DOHH2 (cell line): ENCODE measurements at regions not wholly inside any gene's neighbourhood (a gene's known extent, or its start where the extent isn't known, plus 50 kb on each side); places are given as distances from the start of the nearest gene placed in this dataset.

Source experiments
- H3F3A ChIP-seq: fragments of 200-600 bp; sonication (generic), shearing (Covaris generic); 2 replicates; pipeline ENCODE4 v1.6.0; 2016; ENCODE audit warnings: antibody characterized with exemption, mild to moderate bottlenecking; ENCODE audit not compliant: control insufficient read depth, insufficient read depth
- H3K27ac ChIP-seq: fragments of 200-600 bp; sonication (generic); 2 replicates; pipeline ENCODE4 v1.5.1; 2014; ENCODE audit warnings: low read depth, mild to moderate bottlenecking, low read length, moderate library complexity
- H3K27me3 ChIP-seq: fragments of 200-600 bp; sonication (generic); 2 replicates; pipeline ENCODE4 v1.6.1; 2014; ENCODE audit warnings: mild to moderate bottlenecking, low read length, mixed read lengths; ENCODE audit not compliant: control insufficient read depth
- H3K36me3 ChIP-seq: fragments of 200-600 bp; sonication (generic); 2 replicates; pipeline ENCODE4 v1.6.1; 2014; ENCODE audit warnings: mild to moderate bottlenecking, low read length, moderate library complexity, mixed read lengths; ENCODE audit not compliant: control insufficient read depth
- H3K4me1 ChIP-seq: fragments of 200-600 bp; sonication (generic); 2 replicates; pipeline ENCODE4 v1.6.1; 2014; ENCODE audit warnings: mild to moderate bottlenecking, low read length, mixed read lengths; ENCODE audit not compliant: control insufficient read depth
- H3K4me2 ChIP-seq: fragments of 200-600 bp; sonication (generic); 2 replicates; pipeline ENCODE4 v1.6.0; 2014; ENCODE audit warnings: mild to moderate bottlenecking, low read length, moderate library complexity
- H3K4me3 ChIP-seq: fragments of 200-600 bp; sonication (generic); 2 replicates; pipeline ENCODE4 v1.5.1; 2014; ENCODE audit warnings: mild to moderate bottlenecking, low read length, mixed read lengths
- H3K79me2 ChIP-seq: fragments of 200-600 bp; sonication (generic); 2 replicates; pipeline ENCODE4 v1.6.1; 2014; ENCODE audit warnings: mild to moderate bottlenecking, low read length, mixed read lengths; ENCODE audit not compliant: control insufficient read depth
- H3K9me2 ChIP-seq: fragments of 200-600 bp; sonication (generic); replicated peaks from 2 replicates; pipeline ENCODE4 v1.6.1; 2014; ENCODE audit warnings: mild to moderate bottlenecking, low read length, mixed read lengths; ENCODE audit not compliant: control insufficient read depth
- H3K9me3 ChIP-seq: fragments of 200-600 bp; sonication (generic); 2 replicates; pipeline ENCODE4 v1.6.1; 2014; ENCODE audit warnings: antibody characterized with exemption, low read length, mixed read lengths; ENCODE audit not compliant: control insufficient read depth, insufficient read depth
- H4K20me1 ChIP-seq: fragments of 200-600 bp; sonication (generic); 2 replicates; pipeline ENCODE4 v1.6.0; 2014; ENCODE audit warnings: low read depth, mild to moderate bottlenecking, antibody characterized with exemption, low read length, moderate library complexity; ENCODE audit not compliant: control insufficient read depth, insufficient read depth
- EZH2phosphoT487 ChIP-seq: fragments of 200-600 bp; sonication (generic); IDR thresholded peaks from 2 replicates; pipeline ENCODE4 v1.6.1; 2017; ENCODE audit warnings: borderline replicate concordance, mild to moderate bottlenecking, antibody characterized with exemption, low read length, moderate library complexity, mixed read lengths
- TF ChIP-seq, protein P1 (sequence below): fragments of 200-600 bp; sonication (generic); IDR thresholded peaks from one replicate; pipeline ENCODE4 v1.5.1; 2014; ENCODE audit warnings: antibody characterized with exemption, mild to moderate bottlenecking, low read depth, low read length; ENCODE audit not compliant: poor library complexity, severe bottlenecking

DNA sequence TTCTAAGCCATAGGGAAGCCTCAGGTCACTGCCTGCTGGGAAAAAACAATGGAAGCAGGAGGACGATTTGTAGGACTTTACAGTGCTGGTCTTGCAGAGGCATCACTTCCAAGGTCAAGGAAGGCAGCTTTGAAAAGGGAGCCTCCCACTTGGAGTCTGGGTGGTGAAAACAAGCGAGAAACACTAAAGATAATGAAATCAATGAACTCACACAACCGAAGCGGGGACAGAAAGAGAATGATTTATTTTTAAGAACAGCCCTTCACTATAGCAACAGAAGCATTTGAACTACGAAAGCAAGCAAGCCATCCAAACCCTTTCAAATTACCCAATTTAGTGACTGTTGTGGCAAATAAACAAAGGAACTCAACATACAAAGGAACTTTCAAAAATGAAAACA, 227.5 kb downstream of the THBS2 start:
- Histone ChIP-seq H3F3A (peaks cover 4% of the 10 kb centered on the region; the same call in 1 of the 2 replicates), H3K9me3 (peaks cover 22% of the 10 kb centered on the region), H3K79me2 (no peaks in the 10 kb centered on the region), H3K27me3 (no peaks in the 10 kb centered on the region), H3K9me2 (no peaks in the 10 kb centered on the region), H3K27ac (no peak overlapping the region), H3K4me2 (no peak overlapping the region), H3K4me1 (no peaks in the 10 kb centered on the region), H3K4me3 (no peak overlapping the region), H3K36me3 (no peaks in the 10 kb centered on the region), H4K20me1 (no peaks in the 10 kb centered on the region)
- no peak for TF ChIP-seq EZH2phosphoT487
- TF ChIP-seq, protein P1, sequence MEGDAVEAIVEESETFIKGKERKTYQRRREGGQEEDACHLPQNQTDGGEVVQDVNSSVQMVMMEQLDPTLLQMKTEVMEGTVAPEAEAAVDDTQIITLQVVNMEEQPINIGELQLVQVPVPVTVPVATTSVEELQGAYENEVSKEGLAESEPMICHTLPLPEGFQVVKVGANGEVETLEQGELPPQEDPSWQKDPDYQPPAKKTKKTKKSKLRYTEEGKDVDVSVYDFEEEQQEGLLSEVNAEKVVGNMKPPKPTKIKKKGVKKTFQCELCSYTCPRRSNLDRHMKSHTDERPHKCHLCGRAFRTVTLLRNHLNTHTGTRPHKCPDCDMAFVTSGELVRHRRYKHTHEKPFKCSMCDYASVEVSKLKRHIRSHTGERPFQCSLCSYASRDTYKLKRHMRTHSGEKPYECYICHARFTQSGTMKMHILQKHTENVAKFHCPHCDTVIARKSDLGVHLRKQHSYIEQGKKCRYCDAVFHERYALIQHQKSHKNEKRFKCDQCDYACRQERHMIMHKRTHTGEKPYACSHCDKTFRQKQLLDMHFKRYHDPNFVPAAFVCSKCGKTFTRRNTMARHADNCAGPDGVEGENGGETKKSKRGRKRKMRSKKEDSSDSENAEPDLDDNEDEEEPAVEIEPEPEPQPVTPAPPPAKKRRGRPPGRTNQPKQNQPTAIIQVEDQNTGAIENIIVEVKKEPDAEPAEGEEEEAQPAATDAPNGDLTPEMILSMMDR = no peak

DNA sequence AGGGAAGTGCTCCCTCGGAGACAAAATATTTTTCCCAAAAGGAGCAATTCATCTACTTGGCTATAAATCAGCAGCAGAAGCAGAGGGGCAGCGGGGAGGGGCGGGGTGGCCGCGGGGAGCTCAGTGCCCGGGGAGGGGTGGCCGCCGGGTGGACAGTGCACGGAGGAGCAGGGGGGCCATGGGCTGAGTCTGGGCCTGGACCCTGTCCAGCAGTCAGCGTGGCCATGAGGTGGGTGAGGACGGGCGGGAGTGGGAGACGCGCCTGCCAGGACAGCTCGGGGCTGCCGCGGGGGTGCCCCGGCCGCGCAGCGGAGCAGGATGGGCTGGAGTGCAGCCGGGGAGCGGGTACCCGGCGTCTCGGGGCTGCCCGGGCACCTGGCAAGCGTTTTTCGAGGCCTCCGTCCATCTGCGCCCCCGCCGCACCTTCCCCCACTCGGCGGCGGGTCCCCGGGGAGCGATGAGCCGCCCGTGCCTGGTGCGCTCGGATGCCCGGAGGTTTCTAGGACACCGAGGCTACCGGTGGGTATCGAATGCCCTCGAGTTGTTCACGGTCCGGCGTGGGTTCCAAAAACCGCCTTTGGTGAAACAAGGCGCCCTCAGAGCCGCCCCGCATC, 229.5 kb downstream of the THBS2 start:
- Histone ChIP-seq H3K9me3 (peaks cover 22% of the 10 kb centered on the region), H3K4me1 (no peaks in the 10 kb centered on the region), H4K20me1 (no peaks in the 10 kb centered on the region), H3K79me2 (no peaks in the 10 kb centered on the region), H3K27me3 (no peaks in the 10 kb centered on the region), H3K27ac (no peak overlapping the region), H3K4me3 (no peak overlapping the region), H3F3A (peaks cover 4% of the 10 kb centered on the region; the same call in 1 of the 2 replicates), H3K9me2 (no peaks in the 10 kb centered on the region), H3K4me2 (no peak overlapping the region), H3K36me3 (no peaks in the 10 kb centered on the region)
- TF ChIP-seq, protein P1 = no peak
- TF ChIP-seq EZH2phosphoT487 = no peak

DNA sequence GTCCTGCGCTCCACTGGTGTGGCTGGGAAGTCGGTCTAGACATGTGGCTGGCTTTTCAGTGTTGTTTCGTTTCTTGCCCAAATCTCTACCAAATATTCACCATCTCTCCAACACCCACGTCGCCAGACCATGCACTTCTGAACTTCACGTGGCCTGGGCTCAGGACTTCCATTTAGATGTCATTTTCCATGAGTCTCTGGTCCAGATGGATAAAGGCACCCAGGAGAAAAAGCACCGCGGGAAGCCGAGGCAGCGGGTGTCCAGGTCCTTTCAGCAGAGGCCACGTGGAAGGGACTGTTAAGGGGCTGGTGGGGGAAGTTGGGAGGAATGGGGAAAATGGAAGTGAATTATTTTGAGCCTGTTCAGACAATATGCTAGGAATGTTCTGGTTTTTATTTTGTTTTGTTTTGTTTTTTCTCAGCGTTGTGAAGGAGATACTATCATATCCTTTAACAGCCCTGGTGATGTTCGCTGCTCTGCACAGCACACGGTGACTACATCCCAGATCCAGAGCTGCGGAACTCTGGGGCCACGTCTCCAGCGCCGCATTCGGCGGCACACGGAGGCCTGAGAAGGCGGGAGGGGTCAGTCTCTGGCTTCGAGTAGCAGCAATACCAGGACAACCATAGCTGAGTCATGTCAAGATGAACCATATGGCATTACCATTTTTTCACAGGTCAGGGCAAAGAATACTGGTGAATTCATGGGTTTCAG, 230.3 kb downstream of the THBS2 start:
- H3K4me3 ChIP-seq = no peak overlapping the region
- H4K20me1 ChIP-seq = no peaks in the 10 kb centered on the region
- no peak overlapping the region for H3K4me2 ChIP-seq
- no peaks in the 10 kb centered on the region for H3K27me3 ChIP-seq
- no peaks in the 10 kb centered on the region for H3K36me3 ChIP-seq
- TF ChIP-seq EZH2phosphoT487 = no peak
- TF ChIP-seq, protein P1 = no peak
- H3K9me3 ChIP-seq = peaks cover 23% of the 10 kb centered on the region
- no peaks in the 10 kb centered on the region for H3K79me2 ChIP-seq
- H3F3A ChIP-seq = peaks cover 4% of the 10 kb centered on the region; the same call in 1 of the 2 replicates
- no peak overlapping the region for H3K27ac ChIP-seq
- H3K9me2 ChIP-seq = no peaks in the 10 kb centered on the region
- H3K4me1 ChIP-seq = no peaks in the 10 kb centered on the region
